IPS-NIHi7 (cell line): ENCODE measurements at regions not wholly inside any gene's neighbourhood (a gene's known extent, or its start where the extent isn't known, plus 50 kb on each side); places are given as distances from the start of the nearest gene placed in this dataset.

Experiments used
- DNase-seq: peaks from one replicate; pipeline ENCODE4 v3.0.0; 2012; ENCODE audit warnings: mixed read lengths; ENCODE audit errors: extremely low spot score

DNA sequence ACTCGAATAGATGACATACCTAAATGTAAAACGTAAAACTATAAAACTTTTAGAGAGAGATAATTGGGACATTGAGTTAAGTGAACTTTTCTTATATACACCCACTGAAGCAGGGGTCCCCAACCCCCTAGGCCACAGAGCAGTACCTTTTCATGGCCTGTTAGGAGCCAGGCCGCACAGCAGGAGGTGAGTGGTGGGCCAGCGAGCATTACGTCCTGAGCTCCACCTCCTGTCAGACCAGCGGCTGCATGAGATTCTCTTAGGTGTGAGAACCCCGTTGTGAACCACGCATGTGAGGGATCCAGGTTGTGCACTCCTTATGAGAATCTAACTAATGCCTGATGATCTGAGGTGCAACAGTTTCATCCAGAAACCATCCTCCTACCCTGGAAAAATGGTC is 114.8 kb downstream of the HMX1 start:
- DNase-seq = no peak

DNA sequence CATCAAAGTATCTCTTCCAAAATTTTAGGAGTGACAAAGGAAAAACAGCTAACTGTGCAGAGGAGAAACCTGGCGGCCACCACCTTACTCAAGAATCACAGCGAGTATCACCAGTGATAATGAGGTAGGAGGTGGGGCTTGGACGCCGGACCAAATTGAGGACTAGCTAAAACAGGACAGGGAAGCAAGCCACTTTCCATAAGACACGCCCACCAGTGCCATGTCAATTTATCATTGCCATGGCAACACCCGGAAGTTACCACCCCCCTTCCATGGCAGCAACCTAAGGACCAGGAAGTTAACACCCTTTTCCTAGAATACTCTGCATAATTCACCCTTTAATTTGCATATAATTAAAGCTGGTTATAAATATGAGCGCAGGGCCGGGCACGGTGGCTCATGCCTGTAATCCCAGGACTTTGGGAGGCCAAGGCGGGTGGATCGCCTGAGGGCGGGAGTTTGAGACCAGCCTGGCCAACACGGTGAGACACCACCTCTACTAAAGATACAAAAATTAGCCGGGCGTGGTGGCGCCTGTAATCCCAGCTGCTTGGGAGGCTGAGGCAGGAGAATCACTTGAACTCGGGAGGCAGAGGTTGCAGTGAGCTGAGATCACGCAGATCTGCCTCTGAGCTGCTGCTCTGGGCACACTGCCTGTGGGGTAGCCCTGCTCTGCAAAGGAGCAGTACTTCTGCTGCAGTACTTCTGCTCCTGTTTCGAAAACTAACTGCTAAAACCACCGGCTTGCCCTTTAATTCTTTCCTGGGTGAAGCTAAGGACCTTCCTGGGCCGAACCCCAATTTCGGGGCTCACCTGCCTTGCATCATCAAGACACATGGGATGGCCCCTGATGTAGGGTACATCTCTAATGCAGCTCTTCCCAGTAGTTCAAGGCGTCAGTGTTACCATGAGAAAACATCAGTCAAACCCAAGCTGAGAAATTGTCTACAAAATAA is 116.7 kb downstream of the HMX1 start:
- no peak for DNase-seq

GRCh38 chr4:8748236-8748575 is 123.4 kb downstream of the HMX1 start:
- DNase-seq = no peak

GRCh38 chr4:8747467-8748235 is 124.0 kb downstream of the HMX1 start:
- no peak for DNase-seq

DNA sequence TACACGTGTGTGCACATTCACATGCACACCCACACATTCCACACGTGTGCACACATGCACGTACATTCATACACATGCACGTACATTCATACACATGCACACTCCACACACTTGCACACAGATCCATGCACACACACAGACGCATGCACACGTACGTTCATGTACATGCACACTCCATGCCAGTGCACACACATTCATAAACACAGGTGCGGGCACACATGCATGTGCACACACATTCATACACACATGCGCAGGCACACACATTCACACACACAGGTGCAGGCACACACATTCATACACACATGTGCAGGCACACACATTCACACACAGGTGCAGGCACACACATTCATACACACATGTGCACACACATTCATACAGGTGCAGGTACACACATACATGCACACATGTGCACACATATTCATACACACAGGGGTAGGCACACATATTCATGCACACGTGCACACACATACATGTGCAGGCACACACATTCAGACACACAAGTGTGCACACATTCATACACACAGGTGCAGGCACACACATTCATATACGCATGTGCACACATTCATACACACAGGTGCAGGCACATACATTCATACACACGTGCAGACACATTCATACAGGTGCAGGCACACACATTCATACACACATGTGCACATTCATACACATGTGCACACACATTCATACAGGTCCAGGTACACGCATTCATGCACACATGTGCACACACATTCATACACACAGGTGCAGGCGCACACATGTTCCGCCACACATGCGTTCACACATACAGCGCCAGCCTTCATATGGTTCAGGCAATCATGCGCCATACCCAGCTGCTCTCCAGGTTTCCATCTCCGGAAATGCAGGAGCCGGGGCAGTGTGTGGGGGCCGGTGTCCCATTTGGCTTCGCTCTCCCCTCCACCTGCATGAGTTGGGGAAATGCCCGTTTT is 124.8 kb downstream of the HMX1 start:
- DNase-seq = no peak

- no peak for DNase-seq
These were observed 125.8 kb downstream of the HMX1 start for GRCh38 chr4:8745826-8746225.

DNA sequence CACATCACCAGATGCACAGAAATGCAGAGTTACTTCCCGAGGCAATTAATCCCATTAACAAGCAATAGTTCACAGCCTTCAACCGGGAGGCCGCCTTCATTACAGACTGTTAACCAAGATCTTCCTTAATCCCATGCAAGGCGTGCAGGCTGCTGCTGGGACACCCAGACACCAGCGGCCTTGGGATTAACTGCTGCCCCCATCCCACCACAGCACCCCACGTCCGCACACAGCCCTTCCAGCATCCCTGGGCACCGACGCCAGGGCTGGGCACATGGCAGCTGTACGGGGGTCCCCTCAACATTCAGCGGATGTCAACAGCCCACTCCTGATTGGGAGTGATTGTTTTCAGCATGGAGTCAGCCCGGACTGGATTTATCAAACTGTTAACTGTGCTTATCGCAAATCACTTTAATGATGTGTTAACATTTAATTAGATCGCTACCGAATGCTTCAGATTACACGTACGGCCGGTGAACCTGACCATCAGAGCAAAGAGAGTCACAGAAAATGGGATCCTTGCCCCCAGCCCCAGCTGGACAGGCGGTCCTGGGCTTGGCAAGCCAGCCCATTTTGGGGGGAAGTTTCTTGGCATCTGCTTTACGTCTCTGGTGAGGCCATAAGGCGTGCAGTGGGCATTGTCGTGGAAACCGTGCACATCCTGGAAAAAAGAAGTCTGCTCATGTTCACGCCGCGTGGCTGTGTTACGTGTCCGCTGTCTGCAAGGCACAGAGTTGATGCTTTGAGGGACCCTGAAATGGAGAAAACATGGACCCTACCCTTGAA is 126.4 kb downstream of the HMX1 start:
- no peak for DNase-seq

DNA sequence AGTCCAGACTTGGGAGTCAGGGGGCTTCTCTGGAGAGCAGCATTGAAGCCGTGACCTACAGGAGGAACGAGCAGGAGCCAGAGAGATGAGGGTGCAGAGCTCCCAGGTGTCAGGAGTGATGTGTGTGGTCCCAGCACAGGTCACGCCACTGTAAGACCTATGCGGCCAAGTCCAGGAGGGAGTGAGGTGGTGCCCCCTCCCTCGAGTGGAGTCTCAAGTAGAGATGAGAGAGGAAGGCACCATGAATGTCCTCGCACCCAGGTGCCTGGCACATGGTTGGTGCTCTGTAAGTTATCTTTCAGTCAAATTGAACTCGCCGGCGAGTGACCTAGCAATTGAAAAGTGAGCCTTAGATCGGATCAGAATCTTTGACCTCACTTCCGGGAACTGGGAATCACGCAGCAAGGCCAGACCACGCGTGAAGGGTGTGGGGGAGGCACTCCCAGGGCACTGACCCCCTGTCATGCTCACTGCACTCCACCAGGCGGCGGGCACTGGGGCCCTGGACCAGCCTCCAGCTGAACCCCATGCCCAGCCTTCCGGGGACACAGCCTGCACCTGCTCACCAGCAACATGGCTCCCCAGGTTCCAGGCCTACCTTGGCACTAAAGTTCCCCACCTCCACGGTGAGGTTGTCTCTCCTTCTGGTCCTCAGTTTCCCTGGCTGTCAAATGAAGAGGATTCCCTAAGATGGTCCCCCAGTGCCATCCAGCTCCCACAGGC is 127.4 kb downstream of the HMX1 start:
- DNase-seq = no peak

DNA sequence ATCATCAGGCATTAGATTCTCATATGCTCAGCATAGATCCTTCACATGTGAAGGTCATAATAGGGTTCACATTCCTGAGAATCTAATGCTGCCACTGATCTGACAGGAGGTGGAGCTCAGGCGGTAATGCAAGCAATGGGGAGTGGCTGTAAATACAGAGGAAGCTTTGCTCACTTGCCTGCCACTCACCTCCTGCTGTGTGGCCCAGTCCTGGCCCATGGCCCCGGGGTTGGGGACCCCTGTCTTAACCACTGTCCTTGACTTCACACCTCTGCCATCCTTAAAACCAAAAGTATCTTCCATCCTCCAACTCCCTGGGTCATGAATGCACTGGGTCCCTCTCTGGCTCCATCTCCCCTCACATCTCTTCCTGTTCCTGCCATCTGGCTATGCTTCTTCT is 129.1 kb downstream of the HMX1 start:
- no peak for DNase-seq

- no peak for DNase-seq
These were observed 130.0 kb downstream of the HMX1 start for GRCh38 chr4:8741513-8742226.

DNA sequence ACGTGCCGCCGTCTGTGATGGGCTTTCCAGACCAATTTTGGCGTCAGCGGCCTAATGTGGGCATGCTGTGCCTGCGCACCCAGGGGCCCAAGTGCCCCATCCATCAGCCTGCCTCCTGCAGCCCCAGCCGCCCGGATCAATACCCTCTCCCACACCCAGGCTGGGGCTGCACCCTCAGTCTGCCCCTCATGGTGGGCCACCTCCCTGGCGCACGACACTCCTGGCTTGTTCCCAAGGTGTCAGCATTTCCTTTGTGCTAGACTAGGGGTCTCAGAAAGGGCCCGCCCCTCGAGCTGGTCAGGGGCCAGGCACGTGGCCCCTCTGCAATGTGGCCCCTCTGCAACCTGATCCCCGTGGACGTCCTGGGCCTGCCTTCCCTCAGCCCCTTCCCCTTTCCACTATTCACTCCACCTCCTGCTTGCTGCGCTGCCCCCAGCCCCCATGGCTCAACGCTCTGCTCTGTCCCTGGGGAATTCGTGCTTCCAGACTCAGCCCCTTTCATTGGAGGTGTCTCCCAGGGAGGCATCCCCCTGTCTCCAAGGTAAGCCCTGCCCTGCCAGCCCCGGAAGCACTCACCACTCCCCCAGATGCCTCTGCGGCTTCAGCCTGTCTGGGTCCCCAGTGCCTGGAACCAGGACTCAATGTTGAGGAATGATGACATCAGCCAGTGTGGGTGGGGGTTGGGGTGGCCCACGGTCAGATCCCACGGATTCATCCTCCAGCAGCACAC is 130.8 kb downstream of the HMX1 start:
- peak; percentile 13 for DNase-seq

GRCh38 chr4:8739820-8740665 is 131.6 kb downstream of the HMX1 start:
- peak; percentile 19 for DNase-seq

- no peak for DNase-seq
These were observed 132.3 kb downstream of the HMX1 start for GRCh38 chr4:8739317-8739716.

DNA sequence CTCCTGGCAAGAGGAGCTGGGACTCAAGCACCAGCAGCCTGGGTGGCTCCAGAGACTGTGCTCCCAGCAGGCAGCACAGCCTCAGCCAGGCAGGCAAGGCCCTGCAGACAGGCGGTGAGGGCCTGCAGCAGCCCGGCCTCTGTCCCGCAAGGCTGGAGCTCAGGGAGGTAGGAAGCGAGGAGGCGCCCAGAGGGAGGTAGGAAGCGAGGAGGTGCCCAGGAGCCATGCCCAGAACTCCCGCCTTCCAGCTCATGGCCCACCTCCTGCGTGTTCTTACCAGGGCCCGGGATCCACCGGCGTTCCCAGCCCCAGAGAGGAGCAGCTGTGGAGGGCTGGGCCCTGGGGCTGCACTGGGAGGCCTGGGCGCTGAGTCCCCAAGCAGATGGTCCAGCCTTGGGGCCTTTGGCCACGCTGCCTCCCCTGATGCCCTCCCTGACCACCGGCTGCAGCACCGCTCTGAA is 133.1 kb downstream of the HMX1 start:
- DNase-seq = peak; percentile 8

- peak; percentile 4 for DNase-seq
These were observed 133.9 kb downstream of the HMX1 start for GRCh38 chr4:8737601-8738279.

DNA sequence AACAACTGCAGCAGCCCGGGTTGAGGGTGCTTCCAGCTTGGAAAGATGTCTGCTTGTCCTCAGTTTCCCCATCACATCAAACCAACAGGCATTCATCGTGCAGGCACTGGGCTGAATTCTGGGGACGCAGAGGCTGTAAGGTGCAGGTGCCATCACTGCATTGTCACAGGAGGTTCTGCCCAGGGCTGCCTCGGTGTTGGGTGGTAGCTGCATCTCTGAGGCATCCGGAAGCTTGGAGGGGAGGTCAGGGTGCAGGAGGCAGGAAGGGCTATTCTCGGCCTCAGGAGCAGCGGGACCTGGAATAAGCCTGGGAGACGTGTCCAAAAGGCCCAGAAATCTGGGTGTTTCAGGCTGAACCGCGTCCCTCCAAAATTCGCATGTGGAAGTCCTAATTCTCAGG is 134.6 kb downstream of the HMX1 start:
- peak; percentile 7 for DNase-seq

DNA sequence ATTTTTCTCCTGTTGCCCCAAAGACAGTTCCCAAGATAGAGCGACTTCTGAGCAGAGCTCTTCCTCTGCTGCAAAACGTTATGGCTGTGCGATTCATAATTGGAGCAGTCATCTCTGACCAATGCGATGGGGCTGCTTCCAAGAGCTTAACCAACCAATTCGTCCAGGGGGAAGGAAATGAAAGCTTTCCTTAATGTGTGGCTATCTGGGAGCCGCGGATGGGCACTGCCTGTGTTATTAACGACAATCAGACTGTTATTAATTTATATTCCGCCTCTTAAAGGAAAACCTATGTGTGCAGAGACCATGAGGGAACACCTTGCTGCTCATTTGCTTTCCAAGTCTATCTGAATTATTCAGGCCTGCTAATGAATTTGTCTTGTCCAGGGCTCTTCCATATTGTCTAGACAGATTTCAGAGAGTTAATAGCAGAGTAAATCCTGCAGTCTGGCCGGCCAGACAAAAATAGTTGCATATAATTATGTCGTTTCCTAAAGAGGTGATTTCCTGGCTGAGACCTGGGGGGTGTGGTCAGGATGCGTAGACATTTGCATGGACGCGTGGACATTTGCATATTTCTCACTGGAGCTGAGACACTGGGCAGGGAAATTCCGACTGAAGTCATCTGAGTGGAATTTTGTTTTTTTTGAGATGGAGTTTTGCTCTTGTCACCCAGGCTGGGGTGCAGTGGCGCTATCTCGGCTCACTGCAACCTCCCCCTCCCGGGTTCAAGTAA is 135.4 kb downstream of the HMX1 start:
- DNase-seq = peak; percentile 7
